ENCODE measurements at regions not wholly inside any gene's neighbourhood (a gene's known extent, or its start where the extent isn't known, plus 50 kb on each side); places are given as distances from the start of the nearest gene placed in this dataset.

DNA sequence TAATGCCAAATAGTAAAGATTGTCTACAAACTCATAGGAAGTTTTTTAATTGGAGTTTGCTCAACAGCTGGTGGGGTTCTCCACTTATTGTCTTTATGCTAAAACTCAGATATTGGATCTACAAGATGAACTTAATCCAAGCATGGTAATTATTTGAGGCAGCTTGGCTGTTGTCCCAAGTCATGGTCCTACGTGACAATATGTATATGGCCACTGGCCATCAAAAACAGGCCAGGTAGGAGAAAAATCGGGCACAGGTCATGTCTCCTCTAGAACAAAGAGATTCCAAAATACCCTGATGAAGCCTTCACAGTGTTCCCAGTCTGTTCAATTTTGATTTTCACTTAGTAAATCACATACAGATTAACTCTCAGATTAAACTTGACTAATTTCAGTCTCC lies 606.4 kb downstream of the TNS3 start:
- TF ChIP-seq, protein P1, sequence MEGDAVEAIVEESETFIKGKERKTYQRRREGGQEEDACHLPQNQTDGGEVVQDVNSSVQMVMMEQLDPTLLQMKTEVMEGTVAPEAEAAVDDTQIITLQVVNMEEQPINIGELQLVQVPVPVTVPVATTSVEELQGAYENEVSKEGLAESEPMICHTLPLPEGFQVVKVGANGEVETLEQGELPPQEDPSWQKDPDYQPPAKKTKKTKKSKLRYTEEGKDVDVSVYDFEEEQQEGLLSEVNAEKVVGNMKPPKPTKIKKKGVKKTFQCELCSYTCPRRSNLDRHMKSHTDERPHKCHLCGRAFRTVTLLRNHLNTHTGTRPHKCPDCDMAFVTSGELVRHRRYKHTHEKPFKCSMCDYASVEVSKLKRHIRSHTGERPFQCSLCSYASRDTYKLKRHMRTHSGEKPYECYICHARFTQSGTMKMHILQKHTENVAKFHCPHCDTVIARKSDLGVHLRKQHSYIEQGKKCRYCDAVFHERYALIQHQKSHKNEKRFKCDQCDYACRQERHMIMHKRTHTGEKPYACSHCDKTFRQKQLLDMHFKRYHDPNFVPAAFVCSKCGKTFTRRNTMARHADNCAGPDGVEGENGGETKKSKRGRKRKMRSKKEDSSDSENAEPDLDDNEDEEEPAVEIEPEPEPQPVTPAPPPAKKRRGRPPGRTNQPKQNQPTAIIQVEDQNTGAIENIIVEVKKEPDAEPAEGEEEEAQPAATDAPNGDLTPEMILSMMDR (IDR thresholded peaks at IDR 0.05) = no peak

- TF ChIP-seq, protein P1 (IDR thresholded peaks at IDR 0.05) = no peak
These were observed 609.7 kb downstream of the TNS3 start for GRCh38 chr7:46972205-46972604.

DNA sequence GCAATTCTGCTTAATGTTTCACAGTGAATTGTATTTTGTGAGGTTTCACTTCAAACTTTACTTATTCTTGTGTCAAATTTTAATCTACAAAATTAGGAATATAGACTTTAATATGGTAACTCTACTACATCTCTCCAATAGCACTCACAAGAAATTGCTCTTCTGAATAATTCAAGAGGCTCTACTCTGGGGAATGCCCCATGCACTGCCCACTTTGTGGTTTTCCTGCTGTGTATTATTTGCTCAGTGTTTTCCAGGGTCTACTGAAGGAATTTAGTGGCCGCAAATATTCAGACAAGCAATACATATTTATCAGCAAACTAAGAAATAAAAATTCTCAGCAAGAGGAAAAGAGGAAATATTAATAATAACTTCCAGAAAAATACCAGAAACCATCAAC lies 611.4 kb downstream of the TNS3 start:
- TF ChIP-seq, protein P1 (IDR thresholded peaks at IDR 0.05) = no peak

DNA sequence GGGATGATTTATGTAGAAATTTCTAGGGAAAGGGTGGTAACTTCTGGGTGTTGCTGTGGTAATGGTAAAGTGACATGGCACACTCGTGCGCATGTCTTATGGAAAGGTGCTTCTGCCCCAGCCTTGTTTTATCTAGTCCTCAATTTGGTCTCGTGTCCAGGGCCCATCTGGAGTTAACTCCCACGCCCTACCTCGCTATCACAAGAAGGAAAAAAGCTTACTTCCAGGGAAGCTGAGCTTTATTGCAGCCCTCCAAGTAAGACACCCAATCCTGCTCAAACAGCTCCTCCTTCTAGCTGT lies 611.8 kb downstream of the TNS3 start:
- TF ChIP-seq, protein P1 (IDR thresholded peaks at IDR 0.05) = no peak

GRCh38 chr7:46969303-46970130 lies 612.4 kb downstream of the TNS3 start:
- TF ChIP-seq, protein P1 (IDR thresholded peaks at IDR 0.05) = no peak

DNA sequence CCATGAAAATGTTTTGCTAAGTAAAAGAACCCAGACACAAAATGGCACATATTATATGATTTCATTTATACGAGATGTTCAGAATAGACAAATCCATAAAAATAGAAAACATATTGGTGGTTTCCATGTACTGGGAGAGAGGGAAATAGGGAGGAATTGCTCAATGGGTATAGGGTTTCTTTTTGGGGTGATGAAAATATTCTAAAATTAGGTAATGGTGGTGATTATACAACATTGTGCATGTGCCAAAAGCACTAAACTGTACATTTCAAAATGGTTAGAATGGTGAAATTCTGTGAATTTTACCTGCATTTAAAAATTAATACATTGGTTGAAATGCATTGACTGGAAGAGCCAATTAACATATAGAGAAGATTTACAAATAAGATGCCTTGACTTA lies 613.9 kb downstream of the TNS3 start:
- TF ChIP-seq, protein P1 (IDR thresholded peaks at IDR 0.05) = no peak

DNA sequence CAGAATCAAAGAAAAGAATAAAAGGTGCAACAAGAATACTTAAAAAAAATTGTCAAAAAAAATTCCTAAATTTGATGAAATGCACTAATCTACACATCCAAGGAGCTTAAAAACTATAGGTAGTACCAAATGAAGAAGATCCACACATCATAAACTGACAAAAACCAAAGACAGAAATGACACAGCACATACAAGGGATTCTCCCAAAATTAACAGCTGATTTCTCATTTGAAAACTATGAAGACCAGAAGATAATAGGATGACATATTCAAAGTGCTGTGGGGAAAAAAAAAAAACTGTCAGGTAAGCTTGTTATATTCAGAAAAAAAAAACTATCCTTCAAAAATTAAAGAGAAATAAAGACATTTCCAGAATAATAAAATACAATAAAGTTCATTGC lies 618.2 kb downstream of the TNS3 start:
- TF ChIP-seq, protein P1 (IDR thresholded peaks at IDR 0.05) = no peak

DNA sequence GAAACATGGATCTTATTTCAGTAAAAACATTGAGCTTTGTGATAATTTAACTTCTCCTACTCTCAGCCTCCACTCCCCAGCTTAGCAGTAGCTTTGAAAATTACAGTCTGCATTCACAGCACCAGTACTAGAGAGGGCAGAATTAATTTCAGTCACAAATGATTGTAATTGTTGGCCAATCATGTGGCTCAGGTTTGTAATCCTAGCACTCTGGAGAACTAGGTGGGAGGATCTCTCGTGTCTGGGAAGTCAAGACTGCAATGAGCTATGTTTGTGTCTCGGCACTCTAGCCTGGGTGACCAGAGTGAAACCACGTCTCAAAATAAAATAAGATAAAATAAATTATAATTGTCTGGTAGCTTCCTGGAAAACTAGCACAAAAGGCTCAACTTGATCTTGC lies 620.9 kb downstream of the TNS3 start:
- TF ChIP-seq, protein P1 (IDR thresholded peaks at IDR 0.05) = no peak

Data from LNCAP (cell line).